GM12872 (cell line): ENCODE measurements at regions not wholly inside any gene's neighbourhood (a gene's known extent, or its start where the extent isn't known, plus 50 kb on each side); places are given as distances from the start of the nearest gene placed in this dataset.

Experiments used
- TF ChIP-seq, protein P1 (sequence below): IDR thresholded peaks from 3 replicates; pipeline ENCODE4 v1.5.1; 2011; ENCODE audit warnings: low read depth, mild to moderate bottlenecking, low read length, moderate library complexity; ENCODE audit not compliant: insufficient read depth

DNA sequence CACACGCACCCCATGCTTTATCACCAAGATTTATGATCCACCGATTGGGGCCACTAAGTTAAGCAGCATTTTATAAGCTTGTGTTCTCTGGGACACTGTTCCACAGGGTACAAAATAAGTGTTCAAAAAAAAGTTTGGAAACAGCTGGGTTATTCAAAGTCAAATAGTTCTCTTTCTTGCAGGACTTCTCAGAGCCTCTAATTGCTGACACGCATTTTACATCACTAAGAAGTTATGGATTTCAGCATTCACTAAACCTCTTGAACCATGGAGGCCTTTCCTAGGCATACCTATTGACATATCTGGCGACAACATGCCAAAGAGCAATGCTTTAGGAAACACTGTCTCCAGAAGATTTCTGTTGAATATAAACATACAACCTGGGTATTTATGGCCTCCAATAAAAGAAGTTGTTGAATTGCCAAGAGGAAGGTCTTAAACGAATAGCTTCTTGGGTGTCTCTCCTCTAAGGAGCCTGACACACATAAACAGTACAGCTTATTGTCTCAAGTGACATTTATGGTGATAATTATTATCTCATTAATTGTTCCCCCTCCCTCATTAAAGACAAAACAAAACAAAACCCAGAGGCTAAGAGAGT lies 147.1 kb upstream of the ARHGAP20 start:
- TF ChIP-seq, protein P1, sequence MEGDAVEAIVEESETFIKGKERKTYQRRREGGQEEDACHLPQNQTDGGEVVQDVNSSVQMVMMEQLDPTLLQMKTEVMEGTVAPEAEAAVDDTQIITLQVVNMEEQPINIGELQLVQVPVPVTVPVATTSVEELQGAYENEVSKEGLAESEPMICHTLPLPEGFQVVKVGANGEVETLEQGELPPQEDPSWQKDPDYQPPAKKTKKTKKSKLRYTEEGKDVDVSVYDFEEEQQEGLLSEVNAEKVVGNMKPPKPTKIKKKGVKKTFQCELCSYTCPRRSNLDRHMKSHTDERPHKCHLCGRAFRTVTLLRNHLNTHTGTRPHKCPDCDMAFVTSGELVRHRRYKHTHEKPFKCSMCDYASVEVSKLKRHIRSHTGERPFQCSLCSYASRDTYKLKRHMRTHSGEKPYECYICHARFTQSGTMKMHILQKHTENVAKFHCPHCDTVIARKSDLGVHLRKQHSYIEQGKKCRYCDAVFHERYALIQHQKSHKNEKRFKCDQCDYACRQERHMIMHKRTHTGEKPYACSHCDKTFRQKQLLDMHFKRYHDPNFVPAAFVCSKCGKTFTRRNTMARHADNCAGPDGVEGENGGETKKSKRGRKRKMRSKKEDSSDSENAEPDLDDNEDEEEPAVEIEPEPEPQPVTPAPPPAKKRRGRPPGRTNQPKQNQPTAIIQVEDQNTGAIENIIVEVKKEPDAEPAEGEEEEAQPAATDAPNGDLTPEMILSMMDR, result no peak

DNA sequence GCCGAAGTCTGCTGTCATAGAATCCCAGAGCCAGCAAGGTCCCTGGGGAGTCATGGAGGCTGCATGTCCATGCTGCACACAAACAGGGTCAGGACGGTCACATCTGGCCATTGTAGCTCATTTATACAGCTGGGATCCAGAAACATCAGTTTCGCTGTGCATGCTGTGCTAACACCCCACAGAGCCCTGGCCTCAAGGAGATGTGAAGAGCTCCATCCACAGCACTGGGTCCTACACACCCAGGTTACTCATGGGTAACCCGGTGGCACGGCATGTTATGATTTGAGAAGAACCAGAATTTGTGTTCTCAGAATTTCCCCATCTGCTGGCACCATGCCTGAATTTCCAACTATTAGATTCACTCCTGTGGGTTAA lies 146.3 kb upstream of the ARHGAP20 start:
- TF ChIP-seq, protein P1, result no peak

DNA sequence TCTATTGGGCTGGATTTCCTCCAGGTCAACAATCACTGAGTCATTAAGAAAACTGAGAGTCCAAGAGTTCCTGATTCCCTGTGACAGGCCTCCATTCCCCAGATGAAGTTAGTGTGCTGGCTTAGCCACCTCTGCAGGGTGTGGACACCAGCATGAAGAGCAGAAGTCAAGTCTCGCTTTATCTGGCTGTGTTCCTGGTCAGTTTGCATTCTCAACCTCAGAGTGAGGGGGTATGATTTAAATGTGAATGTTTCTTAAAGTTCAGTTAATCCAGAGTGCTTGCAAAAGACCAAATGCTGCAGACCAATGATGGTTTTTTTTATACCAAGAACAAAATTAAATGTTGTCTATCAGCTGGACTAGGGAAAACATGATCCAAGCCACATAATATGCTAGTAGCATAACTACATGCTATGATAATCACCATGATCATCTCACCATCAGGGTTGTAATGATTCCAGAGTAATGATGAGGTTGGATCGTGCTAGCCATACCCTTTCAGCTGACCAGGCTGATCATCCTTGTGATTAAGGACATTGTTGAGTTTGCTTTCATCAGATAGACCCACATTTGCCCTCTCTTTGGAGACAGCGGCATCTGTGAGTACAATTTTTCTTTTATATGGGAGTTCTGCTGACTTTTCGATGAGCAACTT lies 145.8 kb upstream of the ARHGAP20 start:
- TF ChIP-seq, protein P1, result no peak

DNA sequence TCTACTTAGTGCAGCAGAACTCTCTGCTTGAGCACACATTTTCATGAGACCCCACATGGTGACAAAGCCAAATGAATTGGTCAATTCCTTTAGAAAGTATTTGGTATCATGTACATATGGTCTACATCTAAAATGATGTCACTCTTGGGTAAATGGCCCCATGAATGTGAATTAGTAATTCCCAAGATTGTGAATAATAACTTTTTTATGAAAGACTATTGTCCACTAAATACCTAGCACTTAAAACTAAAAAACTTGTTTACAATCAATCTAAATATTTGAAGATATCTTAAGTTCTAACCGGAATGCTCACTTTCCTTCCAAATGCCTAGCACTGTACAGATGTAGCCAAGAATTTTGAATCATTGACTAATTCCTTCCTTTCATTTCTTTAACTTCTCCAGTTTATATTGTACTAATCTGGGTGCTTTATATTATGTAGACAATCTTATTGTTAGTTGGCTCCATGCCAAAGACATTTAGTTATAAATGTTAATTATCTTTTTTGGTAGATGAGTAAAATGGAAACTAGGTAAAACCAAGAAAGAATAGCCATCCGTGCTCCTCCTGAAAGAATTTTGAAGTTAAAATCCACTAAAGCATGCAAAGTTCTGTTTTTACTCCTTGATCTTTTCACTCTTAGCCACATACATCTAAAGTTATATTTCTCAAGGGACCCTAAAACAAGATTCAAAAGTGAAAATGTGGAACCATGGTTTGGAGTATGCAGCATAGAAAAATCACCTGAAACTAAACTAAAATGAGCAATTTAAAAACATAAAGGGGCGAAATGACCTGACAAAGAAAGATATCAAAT lies 145.0 kb upstream of the ARHGAP20 start:
- TF ChIP-seq, protein P1, result no peak

DNA sequence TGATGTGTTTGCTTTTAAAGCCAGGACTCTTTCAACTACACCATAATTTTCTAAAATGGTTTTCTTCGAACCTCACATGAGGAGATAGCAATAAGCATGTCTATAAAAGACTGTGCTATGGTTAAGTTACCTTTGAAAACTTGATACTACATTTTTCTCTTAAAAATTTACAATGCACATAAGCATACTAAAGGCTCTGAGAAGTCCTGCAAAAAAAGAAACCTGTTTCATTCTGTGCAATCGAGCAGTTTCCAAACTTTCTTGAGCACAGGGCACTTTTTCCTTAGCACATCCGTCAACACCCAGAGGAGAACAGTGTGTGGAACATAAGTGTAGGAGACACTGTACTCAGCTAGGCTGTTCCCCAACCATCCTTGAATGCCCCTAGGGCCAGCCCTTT lies 144.1 kb upstream of the ARHGAP20 start:
- TF ChIP-seq, protein P1, result no peak

DNA sequence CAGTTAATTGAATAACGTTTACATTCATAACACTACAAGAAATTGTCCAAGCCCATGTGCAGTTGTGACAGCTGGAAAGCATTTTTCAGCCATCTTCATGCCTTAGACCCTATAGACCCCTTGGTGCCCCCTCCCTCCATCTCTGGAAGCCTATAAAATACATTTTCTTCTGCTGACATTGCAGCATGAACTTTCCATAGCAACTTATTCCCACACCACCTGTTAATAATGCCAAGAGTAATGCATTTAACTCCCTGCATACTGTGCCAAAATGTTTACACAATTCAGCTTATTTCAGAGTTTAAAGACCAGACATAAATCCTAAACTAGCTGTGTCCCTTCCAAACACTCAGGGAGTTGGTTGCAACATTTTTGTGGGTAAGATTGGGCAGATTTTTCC lies 143.0 kb upstream of the ARHGAP20 start:
- TF ChIP-seq, protein P1, result no peak

DNA sequence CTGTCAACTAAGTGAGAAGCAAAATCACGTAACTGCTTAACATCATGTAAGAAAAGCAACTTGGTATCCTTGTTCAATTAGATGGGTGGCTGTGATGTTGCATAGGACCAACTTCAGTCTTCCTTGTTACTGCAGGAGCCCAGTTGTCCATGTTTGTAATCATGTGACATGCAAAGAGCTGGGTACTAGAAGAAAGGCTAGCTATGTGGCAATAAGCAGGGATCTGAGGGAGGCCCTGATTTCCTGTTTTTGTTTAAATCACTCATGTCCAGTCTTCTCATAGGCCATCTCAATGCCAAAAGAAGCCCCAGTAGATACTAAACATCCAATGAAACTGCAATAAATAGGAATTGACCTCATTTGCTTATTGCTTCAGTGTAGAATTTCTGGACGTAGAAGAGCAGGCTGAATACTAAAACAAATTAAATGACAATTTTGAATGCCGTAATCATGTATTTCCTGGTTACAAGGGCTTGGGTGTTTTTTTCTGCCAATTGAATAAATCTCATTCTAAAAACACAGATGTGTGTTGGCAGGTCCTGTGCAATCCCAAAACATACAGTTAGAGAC lies 140.8 kb upstream of the ARHGAP20 start:
- TF ChIP-seq, protein P1, result no peak
